Non-pigmented ciliary epithelial cell (primary cell): ENCODE measurements at regions not wholly inside any gene's neighbourhood (a gene's known extent, or its start where the extent isn't known, plus 50 kb on each side); places are given as distances from the start of the nearest gene placed in this dataset.

Experiments used
- DNase-seq: peaks from one replicate; pipeline ENCODE4 v3.0.0-alpha.2; 2010; ENCODE audit warnings: low read depth

DNA sequence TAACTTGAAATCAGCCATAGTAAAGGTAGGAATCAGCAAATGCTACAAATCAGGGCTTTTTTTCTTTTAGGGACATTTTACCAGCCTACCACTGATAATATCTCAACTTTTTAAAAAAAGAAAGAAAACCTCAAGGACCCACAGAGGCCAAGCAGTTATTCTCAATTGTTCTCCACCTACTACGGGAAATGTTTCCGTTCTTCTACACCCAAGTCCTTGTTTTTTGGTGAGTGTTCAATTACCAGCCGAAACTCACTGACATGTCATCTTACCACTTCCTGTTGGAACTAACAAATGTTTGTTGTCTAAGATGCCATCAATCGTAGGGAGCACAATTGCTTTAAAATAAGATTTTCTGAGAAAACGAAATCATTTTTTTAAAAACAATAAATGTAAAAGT is 50.2 kb upstream of the CDK1 start:
- no peak for DNase-seq

DNA sequence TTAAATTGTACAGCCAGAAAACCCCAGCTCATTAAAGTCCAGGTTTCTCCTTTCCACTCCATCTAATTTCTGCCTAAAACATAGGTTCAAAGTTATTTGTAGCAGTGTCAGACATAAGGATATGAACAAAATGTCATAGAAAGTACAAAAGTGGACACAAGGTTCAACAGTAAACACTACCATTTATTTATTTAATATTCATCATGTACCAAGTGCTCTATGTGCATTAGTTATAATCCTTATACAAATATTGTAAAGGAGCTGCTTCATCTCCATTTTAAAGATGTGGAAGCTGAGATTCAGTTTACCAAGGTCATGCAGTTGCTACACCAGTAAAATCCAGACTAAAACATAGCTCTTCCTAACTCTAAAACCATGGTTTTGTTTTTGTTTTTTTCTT is 52.0 kb upstream of the CDK1 start:
- DNase-seq = no peak

DNA sequence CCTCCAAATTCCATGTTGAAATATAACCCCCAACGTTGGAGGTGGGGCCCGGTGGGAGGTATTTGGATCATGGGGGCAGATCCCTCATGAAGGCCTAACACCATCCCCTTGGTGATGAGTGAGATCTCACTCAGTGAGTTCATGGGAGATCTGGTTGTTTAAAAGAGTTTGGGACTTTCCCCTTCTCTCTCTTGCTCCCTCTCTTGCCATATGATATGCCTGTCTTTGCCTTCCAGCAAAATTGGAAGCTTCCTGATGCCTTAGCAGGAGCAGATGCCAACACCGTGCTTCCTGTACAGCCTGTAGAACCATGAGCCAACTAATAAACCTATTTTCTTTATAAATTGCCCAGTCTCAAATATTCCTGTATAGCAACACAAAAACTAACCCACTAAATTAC is 55.7 kb upstream of the CDK1 start:
- no peak for DNase-seq

DNA sequence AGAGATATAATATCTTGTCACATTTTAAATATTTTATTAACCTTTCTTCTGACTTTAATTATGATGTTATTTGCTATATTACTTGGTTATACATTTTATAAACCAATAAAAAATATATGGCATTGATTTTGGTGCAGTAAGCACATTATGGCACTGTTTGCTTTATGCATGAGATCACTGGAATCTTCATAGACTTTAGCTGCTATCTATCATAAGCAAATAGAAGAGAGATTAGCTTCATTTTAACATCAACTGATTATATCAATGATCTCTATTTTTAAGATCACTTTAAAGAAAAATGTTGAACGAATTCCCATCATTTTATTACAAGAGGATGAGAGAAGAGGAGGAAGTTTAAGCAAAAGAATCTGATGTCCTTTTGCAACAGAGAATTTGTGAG is 58.6 kb upstream of the CDK1 start:
- no peak for DNase-seq

DNA sequence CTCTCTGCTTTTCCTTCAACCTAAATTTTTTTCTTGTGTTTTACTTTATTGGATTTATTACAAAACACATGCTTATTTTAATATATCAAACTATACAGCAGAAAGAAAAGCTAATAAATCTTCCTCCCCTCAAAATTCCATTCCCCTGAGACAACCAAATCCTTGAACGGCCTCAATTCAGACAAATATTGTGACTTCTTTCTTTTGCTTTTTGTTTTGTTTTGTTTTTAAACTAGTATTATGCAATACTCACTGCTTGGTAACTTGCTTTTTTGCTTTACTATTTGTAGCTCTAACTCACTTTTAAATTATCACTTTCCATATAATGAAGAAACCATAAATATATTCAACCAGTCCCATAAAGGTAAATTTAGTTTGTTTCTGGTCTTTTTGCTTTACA is 59.4 kb upstream of the CDK1 start:
- peak; percentile 10 for DNase-seq

DNA sequence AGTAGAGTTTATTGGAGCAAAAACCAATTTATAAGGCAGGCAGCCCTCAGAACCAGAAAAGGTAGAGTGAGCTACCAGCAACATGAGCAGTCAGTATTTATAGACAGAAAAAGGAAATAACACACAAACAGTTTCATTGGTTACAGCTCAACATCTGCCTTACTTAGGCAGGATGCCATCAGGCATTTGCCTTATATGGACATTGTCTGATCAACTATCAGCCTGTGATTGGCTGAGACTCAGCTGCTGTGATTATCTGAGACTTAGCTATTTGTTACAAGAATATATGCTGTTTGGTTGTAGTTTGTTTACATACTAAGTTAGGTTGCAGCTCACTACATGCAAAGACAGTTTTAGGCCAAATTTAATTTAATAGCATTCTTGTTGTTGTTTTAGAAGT is 60.4 kb upstream of the CDK1 start:
- no peak for DNase-seq

DNA sequence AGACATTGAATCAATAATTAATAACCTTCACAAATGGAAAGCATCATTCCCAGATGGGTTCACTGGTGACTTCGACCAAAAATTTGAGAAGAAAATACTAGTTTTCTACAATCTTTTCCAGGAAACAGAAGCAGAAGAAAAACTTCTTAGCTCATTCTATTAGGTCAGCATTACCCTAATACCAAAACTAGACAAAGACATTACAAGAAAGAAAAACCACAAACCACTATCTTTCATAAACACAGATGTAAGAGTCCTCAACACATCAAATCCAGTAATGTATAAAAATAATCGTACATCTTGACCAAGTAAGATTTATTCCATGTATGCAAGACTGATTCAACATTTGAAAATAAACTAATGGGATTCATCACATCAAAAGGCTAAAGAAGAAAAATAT is 64.0 kb upstream of the CDK1 start:
- DNase-seq = peak; percentile 10

DNA sequence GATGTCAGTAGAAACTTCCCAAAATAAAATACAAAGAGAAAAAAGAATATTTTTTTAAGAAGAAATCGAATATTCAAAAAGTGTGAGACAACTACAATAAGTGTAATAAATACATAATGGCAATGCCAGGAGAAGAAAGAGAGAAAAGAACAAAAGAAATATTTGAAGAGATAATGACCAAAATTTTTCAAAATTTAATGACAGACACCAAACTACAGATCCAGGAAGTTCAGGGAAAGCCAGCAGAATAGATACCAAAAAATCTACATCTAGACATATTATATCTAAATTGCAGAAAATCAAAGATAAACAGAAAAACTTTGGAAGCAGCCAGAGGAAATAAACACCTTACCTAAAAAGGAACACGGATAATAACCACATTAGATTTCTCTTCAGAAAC is 66.8 kb upstream of the CDK1 start:
- DNase-seq = no peak

DNA sequence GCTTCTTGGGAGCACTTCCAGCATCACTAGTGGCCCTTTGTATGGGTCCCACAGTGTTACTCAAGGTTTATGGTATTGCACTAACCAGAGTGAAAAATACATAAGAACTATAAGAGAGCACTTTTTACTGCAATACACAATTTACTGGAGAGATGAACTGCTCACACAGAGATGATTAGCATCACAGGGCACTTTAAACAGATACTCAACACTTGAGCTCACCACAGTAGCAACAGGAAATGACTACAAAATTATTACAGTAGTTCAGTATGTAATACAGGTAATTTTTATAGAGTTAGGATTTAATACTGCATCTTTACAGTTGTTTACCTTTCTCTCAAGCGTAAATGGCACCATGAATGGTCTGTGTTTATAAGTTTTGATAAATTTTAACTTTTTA is 68.2 kb upstream of the CDK1 start:
- no peak for DNase-seq

DNA sequence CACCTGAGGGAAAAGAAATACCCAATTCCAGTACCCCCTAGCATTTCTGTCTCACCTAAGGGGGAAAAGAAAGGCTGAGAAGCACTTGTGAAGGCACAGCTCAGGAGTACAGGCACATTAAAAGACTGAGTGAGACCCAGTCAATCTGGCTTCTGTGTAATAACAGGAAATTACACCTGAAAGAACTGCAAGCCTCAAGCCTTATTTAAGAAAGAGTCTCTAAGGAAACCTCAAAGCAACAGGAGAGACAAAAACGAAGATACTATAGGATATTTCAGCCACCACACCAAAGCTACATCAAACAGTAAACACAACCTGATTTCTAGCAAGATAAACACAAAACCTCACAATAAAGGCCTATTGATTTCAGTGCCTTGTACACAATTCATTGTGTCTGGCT is 69.6 kb upstream of the CDK1 start:
- DNase-seq = no peak

DNA sequence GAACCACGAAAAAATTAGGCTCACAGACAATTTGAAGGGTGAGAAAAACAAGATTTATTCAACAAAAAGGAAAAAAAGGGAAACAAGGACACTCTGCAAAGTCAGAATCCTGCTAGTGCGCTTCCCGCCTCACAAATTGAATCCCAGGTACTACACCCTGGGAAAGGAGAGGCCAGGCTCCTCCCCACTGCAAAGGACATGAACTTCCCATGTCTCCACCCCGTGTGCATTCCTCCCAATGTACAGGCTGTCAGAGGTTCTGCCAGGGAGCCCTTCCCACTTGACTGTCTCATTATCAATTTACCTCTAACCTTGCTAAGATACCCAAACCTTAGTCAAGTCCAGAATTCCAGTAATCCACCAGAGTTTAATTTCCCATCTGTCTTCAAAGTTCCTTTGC is 70.4 kb upstream of the CDK1 start:
- no peak for DNase-seq

DNA sequence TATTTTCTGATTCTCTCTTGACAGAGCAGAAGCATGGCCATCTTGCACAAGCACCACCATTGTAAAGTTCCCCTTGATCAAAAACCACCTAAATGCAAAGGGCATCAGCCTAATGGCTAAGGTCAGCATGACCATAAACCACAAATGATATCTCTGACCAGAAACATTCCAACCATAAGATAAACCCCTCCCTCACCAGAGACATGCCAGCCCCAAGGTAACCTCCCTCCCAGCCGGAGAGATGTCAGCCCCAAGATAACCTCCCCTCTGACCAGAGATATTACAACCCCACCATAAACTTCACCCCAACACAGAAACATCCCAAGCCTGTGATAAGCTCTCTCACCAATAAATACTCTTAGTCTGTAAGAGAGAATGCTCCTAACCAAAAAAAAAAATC is 72.1 kb upstream of the CDK1 start:
- DNase-seq = no peak

DNA sequence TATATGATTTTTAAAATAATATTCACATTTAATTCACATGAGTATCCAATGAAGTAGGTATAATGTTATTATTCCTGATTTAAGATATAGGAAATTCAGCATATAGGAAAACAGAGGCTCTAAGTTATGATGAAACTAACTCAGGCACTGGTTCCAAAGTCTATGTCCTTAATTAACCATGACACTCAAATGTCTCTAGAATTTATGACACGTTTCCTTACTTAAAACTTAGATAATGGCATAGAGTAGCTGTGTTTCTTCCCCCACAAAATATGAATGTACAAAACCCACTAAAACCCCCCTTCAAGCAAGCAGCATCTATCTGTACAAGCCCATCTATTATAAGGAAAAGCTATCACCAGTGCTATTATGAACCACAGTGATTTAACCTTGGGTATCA is 72.9 kb upstream of the CDK1 start:
- DNase-seq = no peak

DNA sequence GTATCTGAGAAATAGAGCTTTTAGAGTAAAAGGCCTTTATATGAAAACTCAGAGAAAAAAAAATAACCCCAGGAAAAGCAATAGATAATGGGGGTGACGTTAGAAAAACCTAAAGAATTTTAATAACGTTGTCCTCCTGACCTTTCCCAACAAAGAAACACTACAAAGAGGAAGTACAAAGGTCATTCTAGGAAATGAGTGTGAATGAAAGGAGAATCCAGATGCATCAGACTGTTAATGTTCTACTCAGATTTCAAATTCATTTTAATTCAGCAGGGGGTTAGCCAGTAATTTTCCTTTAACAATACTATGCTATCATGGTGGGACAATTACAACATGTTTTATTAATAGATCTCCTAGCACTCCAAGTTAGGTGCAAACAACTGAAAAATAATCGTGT is 73.8 kb upstream of the CDK1 start:
- no peak for DNase-seq

DNA sequence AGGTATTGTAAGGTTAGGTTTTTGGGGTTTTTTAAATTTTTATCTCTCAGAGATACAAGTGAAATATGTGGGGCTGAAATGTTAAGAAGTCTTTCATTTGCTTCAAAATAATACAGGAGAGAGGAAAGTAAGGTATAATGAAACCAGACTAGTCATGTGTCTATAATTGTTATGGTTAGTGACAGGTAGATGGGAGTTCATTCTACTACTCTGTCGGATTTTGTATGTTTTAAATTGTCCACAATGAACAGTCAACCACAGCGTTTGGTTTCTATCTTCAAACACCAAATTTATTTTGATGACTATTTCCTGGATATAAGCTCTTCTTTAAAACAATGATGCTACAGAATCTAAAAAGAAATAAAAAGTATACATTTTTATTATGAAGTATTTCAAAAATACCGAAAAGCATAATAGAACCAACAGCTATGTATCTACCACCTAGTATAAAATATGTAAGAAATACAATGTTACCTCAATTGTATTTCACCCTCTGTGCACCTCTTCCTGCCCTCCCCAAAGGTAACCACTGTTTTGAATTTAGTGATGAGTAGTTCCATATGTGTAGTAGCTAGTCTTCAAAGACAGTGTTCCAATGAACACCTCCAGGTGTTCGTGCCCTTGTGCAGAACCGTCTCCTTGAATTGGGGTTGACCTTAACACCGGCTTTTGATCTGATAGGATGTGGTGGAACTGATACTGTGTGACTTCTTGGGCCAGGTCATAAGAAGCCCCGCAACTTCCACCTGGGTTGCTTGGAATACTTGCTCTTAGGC is 74.8 kb upstream of the CDK1 start:
- no peak for DNase-seq

DNA sequence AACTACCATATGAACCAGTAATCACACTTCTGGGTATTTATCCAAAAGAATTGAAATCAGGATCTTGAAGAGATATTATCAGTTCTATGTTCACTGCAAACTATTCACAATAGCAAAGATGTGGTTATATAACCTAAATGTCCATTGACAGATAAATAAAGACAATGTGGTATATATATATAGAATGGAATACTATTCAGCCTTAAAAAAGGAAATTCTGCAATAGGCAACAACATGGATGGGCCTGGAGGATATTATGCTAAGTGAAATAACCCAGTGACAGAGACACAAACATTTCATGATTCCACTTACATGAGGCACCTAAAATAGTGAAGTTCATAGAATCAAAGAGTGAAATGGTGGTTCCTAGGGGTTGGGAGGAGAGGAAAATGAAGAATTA is 90.6 kb upstream of the CDK1 start:
- no peak for DNase-seq

DNA sequence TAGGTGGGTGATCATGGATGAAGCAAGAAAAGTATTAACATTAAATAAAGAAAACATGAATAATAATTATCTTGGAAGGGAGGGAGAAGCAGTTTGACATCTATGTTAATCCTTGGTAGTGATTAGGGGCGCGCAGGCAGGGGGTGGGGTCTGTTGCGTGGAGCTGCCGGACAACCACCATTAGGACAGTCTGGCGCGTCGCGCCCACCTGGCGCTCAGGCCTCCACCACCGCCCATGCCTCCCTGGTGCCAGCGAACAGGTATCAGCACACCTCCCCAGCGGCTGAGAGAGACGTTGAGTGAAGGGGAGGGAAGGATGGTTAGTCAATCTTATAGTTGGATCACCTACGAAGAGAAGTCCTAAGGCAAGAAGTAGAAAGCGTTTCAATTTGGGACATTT is 94.2 kb upstream of the CDK1 start:
- DNase-seq = no peak

DNA sequence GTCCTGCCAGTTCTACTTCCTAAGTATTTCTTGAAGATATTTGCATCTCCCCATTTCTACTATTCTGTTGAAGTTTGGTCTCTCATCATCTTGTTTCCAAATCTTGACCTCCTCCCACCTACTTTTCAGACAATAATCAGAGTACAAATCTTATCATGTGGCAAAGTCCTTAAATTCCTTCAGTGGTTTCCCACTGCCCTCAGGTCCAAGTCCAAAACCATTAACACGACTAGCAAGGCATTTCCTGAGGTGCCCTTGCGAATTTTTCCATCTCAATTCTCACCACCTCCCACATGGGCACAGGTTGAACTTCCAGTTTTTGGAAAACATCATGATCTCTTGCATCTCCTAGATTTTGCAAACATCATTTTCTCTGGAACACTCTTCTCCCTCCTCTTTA is 97.2 kb upstream of the CDK1 start:
- DNase-seq = no peak

DNA sequence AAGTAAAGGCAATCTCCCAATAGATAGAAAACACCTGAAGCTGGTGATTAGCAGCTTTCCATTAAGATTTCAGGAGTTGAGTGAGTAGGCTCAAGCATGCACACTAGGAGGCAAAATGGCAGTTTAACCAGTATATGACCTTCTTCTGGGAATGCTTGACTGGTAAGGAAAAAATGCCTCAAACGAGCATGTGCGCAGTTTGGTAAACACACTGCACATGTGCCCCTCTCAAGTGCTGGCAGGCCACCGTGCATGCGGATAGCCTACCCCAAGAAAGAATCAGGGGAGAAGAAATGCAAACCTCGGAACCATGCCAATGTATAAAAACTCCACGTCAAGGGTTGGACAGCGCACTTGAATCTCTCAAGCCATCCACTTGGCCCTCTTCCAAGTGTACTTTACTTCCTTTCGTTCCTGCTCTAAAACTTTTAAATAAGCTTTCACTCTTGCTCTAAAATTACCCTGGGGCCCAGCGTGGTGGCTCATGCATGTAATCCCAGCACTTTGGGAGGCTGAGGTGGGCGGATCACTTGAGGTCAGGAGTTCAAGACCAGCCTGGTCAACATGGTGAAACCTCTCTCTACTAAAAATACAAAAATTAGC is 98.8 kb upstream of the CDK1 start:
- DNase-seq = no peak

DNA sequence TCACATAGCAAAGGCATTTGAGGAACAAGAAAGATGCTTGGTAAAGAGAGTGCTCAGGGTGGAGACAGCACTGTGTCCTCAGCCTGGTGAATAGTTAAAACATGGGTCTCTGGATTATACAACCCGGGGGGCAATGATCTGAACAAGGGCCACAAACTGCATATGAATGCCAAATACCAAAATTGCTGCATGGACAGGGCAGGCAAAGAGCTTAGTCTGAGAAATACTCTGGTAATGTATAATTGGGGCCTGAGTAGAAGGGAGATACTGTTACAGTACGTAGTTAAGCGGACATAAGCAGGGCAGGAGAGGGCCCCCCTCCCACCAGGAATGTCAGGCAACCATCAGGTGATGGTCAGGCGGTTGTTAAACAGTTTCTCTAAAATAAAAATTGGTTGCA is 99.3 kb upstream of the CDK1 start:
- no peak for DNase-seq

DNA sequence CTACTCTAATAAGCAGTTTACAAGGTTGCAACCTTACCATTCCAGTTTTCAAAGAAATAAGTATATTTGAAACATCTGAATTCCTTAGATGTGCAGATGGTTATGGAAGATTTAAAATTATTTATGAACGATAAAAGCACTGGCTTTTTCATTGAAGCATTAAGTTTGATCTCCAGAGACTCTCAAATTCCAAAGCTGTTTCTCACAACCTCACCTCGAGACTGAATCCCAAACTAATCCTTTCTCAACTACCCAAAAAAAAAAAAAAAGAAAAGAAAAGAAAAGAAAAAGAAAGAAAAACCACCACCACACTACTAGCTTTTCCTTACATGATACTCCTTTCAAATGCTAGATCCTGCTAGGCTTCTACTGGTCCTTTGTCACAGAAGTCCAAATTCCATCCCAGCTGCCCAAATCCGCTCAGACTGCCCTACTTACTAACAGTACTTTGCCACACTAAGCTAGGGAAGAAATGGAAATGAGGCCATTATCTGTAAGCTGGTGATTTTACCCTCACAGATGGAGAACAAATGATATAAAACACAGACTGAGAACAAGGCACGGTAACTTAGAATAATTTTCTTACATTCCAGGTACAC is 100.6 kb upstream of the CDK1 start:
- DNase-seq = no peak

DNA sequence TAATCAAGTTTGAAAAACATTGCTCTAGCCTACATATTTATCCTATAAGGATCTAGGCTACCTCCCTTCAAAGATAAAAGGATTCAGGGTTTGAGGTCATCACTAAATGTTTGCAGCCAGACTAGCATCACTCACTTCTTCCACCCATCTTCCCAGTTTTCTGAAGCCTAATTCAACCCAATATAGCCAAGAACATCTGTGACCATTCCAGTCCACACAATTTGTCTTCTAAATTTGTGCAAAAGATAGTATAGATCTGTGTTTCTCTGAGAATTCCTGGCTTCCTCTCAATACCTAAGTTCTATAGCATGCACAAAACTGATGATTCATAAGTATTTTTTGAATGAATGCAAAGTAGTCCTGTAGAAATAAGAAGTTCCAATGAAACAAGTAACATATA is 103.0 kb upstream of the CDK1 start:
- DNase-seq = no peak

DNA sequence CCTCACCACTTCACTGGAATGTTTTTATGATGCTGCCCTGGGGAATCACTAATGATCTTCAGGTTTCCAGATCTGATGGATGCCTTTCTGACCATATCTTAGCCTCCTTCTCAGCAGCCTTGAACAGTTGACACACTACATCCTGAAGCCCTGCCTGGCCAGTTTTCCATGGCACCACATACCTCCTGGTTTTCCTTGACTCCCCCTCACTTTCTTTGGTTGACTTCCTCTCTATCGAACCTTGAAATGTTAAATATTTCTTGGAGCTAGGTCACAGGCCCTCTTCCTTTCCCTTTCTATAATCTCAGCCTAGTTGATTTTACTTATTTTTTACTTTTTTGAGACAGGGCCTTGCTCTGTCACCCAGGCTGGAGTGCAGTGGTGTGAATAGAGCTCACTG is 108.8 kb upstream of the CDK1 start:
- no peak for DNase-seq

DNA sequence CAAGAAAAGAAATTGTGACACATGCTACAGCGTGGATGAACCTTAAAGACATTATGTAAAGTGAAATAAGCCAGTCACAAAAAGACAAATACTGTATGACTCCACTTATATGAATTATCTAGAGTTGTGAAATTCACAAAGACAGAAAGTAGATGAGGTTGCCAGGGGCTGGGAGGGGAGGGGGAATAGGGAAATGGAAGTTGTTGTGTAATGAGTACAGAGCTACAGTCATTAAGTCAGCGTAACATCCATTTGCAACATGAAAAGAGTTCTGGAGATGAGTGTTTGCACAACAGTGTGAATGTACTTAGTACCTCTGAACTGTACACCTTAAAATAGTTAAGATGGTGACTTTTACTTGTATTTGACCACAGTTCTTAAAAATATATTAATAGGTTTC is 112.1 kb upstream of the CDK1 start:
- DNase-seq = no peak
